SHP77 (cell line): ENCODE measurements at regions not wholly inside any gene's neighbourhood (a gene's known extent, or its start where the extent isn't known, plus 50 kb on each side); places are given as distances from the start of the nearest gene placed in this dataset.
"Not testable (repeated sequence)": the region's sequence is repeated elsewhere in the genome, so short reads cannot be mapped to it uniquely, and the experiment has no call there.

ENCODE experiments used
- DNase-seq, 2 experiments: peaks; one replicate each; lab custom pipeline; 2025; lab: John Stamatoyannopoulos, UW

DNA sequence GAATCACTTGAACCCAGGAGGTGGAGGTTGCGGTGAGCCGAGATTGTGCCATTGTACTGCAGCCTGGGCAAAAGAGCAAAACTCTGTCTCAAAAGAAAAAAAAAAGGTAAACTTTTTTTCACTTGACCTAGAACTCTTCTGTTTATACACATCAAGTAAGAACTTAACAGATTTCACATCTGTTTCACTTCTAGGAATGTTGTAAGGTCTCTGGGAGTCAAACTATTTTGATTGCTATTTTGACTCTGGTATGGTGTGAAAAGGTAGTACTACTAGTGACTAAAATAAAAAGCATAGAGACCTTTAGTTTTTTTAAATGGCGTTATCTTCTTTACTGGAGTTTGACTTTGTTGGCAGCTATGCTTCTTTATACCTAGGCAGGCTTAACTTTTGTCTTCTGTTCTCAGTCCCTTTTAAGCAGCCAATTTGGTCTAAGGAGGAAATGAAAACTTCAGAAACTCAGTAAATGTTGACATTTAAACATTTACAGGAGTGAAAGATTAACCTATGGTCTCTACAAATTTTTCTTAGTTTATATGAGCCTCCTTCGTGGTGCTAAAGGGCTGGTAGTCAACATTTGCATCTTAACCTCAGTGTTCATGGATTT lies 84.7 kb downstream of the METTL2B start:
- not testable (repeated sequence) for DNase-seq

- DNase-seq, result not testable (repeated sequence)
Observed at GRCh38 chr7:128562795-128563194, 86.2 kb downstream of the METTL2B start.

DNA sequence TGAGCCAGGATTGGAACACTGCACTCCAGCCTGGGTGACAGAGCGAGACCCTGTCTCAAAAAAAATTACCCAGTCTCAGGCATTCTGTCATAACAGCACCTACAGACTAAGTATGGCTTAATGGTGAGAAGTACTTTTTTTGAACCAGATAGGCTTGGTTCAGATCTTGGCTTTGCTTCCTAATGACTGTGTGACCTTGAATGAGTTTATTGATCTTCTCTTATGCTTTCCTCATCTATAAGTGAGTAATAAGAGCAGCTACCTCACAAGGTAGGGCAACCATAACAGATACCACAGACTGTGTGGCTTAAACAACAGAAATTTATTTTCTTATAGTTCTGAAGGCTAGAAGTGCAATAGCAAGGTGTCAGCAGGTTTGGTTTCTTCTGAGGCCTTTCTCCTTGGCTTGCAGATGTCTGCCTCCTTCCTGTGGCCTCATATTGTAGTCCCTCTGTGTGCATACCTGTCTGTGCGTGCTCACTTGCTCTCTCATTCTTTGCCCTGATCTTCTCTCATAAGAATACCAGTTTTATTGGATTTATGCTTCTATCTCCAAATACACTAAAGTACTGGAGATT lies 87.7 kb downstream of the METTL2B start:
- not testable (repeated sequence) for DNase-seq

DNA sequence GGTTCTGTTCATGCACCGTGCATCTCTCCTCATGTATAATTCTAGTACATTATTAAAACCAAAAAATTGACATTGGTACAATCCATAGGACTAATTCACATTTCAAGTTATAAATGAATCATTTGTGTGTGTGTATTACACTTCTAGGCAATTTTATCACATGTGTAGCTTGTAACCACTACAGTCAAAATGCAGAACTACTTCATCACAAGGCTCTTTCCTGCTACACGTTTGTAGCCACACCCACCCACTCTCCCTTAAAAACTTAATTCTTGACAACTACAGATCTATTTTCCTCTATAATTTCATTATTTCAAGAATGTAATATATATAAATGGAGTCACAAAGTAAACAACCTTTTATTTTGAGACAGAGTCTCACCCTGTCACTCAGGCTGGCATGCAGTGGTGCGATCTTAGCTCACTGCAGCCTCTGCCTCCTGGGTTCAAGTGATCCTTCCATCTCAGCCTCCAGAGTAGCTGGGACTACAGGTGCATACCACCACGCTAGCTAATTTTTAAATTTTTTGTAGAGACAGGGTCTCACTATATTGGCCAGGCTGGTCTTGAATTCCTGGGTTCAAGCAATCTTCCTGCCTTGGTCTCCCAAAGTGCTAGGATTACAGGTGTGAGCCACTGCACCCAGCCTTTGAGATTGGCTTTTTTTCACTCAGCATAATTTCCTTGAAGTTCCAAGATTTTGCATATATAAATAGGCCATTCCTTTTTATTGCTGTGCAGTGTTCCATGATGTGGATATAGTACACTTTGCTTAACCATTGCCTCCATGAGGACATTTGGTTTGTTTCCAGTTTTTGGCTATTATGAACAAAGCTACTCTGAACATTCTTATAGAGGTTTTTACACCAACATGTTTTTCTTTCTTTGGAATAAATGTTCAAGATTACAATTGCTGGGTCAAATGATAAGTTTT lies 88.7 kb downstream of the METTL2B start:
- not testable (repeated sequence) for DNase-seq

DNA sequence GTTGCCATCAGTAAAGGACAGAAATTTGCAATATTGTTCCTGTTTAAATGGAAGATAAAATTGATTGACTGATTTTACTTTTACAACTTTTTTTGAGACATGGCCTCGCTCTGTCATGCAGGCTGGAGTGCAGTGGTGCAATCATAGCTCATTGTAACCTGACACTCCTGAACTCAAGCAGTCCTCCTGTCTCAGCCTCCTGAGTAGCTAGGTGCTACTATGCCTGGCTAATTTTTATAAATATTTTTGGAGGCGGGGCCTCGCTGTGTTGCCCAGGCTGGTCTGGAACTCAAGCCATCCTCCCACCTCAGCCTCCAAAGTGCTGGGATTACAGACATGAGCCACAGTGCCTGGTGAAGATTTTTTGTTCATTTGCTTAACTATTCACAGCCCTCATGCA lies 96.8 kb upstream of the GARIN1A start:
- not testable (repeated sequence) for DNase-seq

DNA sequence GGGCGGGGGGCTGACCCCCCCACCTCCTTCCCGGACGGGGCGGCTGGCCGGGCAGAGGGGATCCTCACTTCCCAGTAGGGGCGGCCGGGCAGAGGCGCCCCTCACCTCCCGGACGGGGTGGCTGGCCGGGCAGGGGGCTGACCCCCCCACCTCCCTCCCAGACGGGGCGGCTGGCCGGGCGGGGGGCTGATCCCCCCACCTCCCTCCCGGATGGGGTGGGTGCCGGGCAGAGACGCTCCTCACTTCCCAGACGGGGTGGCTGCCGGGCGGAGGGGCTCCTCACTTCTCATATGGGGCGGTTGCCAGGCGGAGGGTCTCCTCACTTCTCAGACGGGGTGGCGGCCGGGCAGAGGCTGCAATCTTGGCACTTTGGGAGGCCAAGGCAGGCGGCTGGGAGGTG lies 95.1 kb upstream of the GARIN1A start:
- DNase-seq, result not testable (repeated sequence)

- DNase-seq, result not testable (repeated sequence)
Observed at GRCh38 chr7:128579843-128580242, 92.2 kb upstream of the GARIN1A start.

- DNase-seq, result not testable (repeated sequence)
Observed at GRCh38 chr7:128581100-128581499, 91.0 kb upstream of the GARIN1A start.

- not testable (repeated sequence) for DNase-seq
Observed at GRCh38 chr7:128581825-128582561, 90.1 kb upstream of the GARIN1A start.

DNA sequence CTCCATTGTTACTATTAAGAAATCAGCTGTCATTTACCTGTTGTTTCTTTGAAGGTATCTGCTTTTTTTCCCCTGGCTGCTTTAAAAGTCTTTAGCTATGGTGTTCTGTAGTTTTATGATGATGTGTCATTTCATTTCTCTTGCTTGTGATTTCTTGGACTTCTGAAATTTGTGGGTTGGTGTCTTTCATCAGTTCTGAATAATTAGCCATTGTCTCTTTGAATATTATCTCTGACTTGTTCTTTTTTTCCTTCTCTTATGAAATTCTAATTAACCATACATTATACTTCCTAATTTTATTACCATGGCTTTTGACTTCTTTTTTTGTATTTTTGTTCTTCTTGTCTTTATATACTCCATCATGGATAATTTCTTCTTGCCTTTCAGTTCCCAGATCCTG lies 85.4 kb upstream of the GARIN1A start:
- DNase-seq, result not testable (repeated sequence)

DNA sequence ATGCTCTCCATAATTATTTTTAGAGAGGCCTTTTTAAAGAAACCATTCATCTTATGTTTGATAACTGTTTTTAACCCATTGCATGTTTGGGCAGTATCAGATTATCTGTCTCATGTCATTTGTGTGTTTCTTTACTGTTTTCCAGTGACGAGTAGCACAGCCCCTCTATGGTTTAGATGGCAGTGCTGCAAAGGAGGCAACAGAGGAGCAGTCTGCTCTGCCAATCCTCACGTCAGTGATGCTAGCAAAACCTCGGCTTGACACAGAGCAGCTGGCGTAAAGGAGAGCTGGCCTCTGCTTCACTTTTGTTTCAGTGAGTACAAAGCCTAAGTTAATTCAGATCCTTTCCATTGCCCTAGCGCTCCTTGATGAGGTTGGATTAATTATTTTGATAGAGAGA lies 80.4 kb upstream of the GARIN1A start:
- no peak for DNase-seq

- DNase-seq, result not testable (repeated sequence)
Observed at GRCh38 chr7:128592209-128592608, 79.9 kb upstream of the GARIN1A start.

DNA sequence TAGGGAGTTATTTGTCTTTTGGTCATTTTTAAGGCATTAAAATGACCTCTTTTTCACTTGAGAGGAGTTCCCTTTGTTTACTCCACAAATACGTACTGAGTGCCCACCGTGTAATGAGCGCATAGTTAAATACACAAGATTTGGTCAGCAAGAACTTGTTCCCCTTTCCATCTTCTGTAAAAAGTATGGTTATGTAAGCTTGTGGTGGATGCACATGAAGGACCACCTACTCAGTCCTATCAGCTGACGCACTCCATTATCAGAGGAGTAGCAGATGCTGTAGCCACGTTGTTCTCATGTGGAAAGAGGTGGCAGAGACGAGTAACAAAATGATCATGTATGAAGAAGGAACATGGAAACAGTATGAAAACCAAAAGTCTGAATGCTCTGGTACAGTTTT lies 78.0 kb upstream of the GARIN1A start:
- not testable (repeated sequence) for DNase-seq

DNA sequence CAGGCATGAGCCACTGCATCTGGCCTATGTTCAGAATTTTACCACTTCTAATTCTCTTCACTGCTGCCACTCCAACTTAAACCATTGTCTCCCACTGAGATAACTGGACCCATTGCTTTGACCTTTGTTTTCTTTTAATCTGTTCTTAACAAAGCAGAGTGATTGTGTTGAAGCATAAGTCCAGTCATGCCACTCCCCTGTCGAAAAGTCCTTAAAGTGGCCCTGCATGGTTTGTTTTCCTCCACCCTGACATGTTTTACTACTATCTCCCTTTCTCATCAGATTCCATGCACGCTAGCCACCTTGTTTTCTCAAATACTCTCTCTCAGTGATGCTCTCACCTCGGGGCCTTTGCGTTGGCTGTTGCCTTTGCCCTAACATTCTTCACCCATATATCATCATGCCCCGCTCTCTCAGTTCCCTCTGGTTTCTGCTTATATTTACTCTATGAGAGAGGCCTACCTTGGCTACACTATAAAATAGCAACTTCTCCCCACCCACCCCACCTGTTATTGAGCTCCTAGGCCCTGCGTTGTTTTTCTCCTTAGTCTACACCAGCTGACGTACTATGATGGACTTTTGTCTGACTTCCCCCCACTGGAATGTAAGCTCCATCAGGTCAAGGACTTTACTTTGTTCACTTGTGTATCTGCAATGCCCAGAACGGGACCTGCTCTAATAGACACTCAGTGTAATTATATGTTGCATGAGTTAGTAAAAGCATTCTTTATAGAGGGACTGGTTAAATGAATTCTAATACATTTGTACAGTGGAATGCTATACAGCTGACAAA lies 75.6 kb upstream of the GARIN1A start:
- not testable (repeated sequence) for DNase-seq

DNA sequence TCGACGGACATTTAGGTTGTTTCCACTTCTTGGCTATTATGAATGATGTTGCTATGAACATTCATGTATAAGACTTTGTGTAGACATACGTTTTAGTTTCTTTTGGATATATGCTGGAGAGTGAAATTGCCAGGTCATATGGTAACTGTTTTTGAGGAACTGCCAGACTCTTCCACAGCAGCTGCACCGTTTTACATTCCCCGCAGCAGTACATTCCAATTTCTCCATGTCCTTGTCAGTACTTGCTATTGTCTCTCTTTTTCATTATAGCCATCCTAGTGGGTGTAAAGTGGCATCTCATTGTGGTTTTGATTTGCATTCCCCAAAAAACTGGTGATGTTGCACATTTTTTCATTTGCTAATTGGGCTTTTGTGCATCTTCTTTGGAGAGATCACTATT lies 73.1 kb upstream of the GARIN1A start:
- DNase-seq, result not testable (repeated sequence)

DNA sequence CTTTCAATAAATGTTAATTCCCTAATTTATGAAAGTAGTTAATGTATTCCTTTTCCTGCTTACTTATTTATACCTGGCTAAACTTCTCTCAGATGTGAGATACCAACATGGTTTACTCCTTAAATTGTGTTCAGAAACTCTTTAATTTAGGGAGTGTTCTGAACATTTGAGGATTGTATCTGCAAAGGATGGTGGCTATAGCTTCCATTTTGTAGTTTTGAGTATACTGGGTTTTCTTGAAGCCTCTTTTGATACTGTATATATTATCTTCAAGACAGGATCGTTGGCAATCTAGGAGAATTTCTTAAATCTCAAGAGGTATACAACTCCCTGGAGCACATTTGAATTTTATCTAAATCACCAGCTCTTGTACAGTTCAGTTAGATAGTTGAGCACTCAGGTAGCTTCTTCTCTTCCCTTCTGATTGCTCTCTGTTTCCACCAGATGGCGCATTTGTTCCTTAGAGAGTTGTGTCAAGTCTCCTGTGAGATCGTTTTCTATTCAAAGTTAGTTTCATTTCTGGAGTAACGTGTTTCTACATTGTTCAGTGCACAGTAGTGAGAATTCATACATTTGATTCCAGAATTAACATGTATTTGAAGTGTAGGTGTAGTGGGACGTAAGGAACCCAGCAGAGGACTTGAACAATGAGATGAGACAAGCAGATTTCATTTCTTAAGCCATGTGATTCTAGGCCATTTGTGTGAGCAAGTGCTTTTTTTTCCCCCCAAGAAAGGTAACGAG lies 63.2 kb upstream of the GARIN1A start:
- DNase-seq, result peak in 1 of 2 experiments; percentile 30

DNA sequence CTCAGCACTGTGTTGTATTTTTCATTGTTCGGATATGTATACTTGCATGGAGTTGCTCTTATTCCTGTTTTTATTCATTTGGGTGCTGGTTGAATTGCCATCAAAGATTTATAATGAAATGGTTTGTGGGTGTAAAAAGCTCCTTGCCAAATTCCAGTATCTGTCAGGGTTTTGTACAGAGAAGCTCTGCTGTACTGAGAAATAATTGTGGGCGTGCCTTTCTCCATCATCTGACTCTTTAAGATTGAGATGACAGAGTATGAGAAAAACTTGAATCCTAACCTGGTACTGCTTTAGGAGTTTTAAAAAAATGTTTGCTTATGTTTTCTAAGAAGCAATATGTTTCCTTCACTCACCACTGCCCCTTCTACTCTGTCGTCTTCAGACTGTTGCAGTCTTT lies 58.7 kb upstream of the GARIN1A start:
- DNase-seq, result not testable (repeated sequence)

- not testable (repeated sequence) for DNase-seq
Observed at GRCh38 chr7:128614812-128615211, 57.3 kb upstream of the GARIN1A start.

- not testable (repeated sequence) for DNase-seq
Observed at GRCh38 chr7:128616799-128617198, 55.3 kb upstream of the GARIN1A start.
